Cerebellar nuclear complex (tissue), 1 donor: ENCODE measurements at regions not wholly inside any gene's neighbourhood (a gene's known extent, or its start where the extent isn't known, plus 50 kb on each side); places are given as distances from the start of the nearest gene placed in this dataset.

Experiments used
- DNase-seq, 2 experiments: peaks; one replicate each; lab custom pipeline; 2025; lab: John Stamatoyannopoulos, UW

DNA sequence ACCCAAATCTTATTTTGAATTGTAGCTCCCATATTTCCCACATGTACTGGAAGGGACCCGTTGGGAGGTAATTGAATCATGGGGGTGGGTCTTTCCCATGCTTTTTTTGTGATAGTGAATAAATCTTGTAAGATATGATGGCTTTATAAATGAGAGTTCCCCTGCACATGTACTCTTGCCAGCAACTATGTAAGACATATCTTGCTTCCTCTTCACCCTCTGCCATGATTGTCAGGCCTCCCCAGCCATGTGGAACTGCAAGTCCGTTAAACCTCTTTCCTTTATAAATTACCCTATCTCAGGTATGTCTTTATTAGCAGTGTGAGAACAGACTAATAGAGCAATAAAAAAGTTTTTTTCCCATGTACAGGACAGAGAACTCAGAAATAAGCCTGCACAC is 468.4 kb upstream of the SPHKAP start:
- DNase-seq: no peak

DNA sequence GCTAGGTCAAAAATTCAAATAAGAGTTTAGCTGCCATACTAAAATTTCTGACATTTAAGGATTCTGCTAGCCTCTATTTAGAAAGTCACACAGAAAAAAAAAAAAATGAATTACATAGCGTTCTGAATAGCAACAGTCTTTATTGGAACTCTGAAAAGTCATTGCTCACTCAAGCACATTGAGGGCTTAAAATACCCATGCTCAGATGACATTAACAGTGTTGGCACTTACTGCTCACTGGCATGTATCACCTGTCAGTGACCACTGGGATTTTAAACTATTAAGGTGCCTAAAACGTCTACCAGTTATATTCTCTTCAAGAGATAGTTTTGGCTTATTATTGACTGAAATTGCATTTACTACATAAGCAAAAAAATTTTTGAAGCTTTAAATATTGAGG is 468.0 kb upstream of the SPHKAP start:
- DNase-seq: no peak

DNA sequence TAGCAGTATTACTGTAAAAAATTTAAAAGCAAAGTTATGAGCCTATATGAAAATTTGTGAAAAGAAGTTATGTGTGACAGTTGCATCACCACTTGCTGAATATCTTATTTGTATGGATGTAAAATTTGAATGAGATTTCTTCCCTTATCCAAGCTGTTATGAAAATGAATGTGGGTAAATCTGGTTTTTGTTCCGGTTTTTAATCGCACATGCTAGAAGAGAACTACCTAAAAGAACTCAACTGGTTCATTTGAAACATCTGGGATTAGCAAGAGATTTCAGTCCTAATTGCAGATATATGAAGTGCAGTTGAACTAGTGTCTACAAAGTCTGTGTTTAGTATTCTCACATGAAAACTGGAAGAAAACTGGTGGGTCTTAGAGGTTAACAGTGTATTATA is 467.1 kb upstream of the SPHKAP start:
- no peak for DNase-seq

DNA sequence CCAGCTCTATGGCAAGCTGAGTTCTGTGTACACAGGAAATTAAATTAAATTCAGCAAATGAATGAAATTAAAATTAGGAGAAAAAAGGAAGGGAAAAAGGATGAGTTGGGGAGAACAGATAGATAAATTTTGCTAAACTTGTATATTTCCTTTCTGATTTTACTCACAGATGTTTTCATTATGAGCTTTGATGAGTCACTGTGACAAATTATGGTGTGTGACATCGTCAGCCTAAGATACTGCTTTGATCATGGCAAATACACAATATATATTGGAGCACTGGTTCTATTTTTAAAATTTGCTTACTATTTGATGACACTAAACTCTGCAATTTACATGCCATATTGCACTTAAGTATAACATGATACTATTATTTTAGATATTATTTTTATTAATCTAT is 464.6 kb upstream of the SPHKAP start:
- no peak for DNase-seq

DNA sequence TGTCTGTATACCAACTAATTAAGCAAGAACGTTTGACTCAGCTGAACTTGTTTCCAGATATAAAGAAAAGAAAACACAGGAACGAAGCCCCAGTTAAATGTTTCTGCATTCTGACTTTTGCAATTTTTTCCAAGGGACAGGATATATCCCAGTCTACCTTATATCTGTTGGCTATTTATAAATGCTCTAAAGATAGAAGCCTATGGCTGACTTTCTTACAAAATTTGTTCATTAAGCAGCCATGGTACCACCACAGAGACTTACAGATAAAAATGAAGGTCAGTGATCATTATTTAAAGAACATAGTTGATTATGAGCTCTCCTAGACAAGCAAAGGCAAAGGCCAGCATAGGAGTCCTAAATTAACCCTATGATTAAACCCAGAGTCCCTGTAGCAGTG is 462.7 kb upstream of the SPHKAP start:
- DNase-seq: no peak

DNA sequence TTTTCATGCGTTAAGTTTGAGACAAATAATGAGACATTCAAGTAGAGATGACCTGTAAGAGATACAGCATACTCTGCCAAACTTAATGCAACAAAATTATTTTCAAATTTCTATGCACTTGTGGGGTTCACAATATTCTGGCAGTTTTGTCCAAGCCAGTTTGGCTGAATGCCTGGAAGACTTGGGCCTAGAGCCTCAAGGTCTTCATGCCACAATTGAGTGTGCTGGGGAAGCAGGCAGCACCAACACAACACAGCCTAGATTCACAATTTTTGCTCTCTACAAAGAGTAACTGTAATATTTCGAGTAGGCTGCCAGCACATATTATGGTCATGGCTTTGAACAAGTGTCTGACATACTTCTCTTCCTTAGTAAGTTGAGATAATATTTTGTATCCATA is 461.4 kb upstream of the SPHKAP start:
- no peak for DNase-seq

DNA sequence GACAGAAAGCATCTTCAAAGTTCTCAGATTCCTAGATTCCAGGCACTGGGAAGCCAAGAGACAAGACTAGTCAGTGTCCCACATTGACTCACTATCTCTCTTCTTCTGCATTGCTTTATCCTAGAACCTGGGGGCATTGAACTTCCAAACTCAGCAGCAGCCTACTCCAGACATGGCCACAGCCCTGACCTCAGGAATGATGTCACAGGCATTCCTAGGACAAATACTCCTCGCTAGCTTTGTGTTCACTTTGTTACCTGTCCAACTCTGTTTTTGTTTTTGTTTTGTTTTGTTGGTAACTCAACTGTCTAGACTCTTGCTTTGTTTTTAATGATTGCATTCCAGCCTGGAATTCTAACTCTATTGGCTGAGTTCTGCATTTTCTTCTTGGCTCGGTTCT is 449.3 kb upstream of the SPHKAP start:
- no peak for DNase-seq

DNA sequence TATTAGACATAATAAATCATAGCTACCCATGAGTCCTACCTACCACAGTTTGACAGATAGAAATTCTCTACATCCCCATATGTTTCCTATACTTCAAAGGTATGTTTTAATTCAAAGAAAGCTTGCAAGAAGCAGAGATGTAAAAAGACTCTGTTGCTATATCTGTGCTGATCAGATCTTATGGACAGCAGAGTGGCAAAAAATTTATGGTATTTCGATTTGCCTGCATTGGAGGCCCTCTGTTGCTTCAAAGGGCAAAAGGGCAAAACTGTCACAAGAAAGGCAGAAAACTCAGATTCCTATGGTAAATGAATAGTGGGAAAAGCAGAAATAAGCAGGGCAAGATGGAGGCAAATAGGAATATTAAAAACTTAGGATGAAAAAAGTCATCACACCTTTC is 447.8 kb upstream of the SPHKAP start:
- DNase-seq: no peak

DNA sequence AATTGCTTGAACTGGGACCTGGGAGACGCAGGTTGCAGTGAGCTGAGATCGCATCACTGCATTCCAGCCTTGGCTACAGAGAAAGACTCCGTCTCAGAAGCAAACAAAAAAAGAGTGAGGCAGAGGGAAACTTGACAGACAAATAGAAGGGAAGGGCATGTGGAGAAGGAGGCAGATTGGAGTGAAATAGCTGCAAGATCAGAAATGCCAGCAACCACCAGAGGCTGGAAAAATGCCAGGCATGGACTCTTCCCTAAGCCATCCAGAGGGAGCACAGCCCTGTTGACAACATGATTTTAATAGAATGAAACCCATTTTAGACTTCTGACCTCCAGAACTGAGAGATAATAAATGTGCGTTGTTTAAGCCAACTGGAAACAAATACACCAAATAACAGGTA is 447.2 kb upstream of the SPHKAP start:
- no peak for DNase-seq

DNA sequence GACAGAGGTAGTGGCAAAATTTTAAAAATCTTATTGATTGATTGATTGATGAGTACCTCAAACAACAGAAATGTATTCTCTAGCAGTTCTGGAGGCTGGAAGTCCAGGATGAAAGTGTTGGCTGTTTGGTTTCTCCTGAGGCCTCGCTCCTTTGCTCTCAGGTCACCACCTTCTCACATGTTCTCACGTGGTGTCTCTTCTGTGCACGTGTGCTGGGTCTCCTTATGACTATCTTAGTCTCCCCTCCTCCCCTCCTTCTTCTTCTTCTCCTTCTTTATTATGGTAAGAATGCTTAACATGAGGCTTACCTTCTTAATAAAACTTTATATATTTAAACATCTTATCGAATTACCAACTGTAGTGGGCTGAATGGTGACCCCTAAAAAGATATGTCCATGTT is 446.0 kb upstream of the SPHKAP start:
- DNase-seq: no peak

DNA sequence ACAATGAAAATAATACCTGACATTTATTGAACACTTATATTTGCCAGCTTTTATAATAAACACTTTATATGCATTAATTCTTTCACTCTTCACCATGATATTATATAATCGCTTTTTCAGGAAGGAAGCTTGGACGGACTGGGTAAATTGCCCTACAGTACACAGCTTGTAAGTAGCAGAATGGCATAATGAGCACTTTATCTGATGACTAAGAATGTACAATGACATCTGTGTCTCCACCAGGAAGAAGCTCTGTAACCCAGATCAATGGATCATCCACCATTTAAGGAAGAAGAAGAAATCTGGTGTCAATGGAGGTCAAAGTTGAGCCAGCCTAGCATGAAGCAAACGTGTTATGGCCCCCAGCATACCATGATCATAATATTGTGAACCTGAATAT is 444.0 kb upstream of the SPHKAP start:
- DNase-seq: no peak

DNA sequence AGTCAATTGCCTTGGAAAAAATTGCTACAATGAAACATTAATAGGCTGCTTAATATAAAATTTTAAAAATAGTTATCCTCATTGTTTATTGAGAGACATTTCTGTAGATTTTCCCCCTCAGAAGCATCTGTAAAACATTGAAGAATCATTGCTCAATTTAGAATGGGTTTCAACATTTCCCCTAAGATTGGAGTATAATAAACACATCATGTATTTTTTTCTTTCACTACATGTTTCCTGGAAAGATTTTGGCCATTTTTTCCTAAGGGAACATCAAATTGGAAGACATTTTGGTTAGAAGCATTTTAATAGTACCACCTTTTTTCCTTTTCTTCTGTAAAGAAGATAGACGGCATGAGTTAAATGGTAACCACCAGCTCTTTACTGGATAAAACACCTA is 443.2 kb upstream of the SPHKAP start:
- no peak for DNase-seq

DNA sequence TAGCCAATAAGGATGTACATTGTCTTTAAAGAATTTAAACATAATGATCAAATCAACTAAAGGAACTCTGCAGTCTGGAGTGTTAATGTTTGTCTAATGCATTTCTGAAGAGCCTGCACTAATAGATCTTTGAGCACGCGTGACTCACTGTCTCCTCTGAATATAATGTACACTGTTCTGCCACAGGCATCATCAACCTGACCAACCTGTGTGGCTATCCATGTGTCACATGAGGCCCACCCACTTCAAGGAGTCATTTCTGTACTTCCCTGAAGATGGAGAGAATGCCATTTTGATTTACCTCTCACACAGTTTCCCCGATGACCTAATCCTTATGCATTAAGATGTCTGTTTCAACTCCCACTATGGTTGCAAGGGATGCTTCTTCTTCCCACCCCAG is 434.0 kb upstream of the SPHKAP start:
- no peak for DNase-seq

DNA sequence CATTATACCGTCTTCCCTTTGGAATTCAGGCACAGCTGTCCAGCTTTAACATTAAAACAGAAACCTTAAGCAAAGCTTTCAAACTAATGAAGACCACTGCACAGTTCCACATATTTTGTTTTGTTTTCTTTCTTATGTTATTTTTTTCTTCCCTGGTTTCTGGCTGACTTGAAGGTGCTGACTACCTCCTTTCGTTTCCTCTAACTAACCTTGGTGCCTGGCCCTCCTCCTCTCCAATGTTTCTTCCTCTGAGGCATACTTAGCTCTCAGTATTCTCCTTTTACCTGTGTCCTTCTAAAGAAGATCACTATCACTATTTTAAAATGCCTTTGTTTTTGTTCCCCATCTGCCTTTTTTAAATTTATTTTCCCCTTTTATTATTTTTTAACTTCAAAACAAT is 433.3 kb upstream of the SPHKAP start:
- DNase-seq: no peak

DNA sequence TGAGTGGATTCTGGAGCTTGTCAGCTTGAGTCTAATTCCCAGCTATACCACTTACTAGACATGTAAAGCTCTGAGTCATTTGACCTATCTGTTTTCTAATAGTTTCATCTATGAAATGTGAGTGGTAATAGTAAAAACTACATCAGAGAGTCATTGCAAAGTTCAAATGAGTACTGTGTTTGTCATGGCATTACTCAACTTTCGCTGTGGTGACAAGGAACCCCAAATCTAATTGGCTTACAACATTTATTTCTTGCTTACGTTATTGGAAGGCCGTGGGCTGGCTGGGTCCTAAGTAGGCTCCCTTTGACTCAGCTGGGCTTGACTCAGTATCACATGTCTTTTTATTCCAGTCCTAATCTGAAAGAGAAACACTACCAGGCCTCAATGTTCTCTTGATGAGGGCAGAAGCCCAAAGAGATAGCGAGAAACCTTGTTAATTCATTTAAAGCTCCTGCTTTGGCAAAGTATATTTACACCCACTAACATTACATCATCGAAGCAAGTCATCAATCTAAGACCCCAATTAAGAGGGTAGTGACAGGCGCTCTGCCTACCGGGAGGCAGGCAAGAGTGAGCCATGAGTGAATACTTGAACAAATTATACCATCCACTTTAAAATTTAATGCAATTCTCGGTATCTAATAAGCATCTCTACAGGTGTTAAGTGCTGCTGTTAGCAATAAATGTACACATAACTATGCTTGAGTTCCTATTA is 431.8 kb upstream of the SPHKAP start:
- DNase-seq: no peak

DNA sequence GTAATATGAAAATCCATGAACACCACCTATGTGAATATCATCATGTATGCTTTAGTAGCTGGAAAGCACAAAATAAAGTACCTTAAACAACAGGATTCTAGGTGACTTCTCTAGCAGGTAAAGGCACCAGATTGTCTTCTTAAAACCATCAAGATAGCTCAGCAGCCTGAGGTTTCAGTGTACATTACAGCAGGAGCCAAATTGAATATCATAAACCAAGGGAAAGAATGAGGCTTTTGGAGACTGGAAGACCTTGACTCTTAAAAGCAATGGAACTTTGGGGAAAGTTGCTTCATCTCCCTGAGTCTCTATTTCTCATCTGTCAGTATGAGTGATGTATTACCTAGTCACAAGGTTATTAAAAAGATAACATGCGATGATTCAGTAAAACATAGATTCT is 429.7 kb upstream of the SPHKAP start:
- DNase-seq: no peak

DNA sequence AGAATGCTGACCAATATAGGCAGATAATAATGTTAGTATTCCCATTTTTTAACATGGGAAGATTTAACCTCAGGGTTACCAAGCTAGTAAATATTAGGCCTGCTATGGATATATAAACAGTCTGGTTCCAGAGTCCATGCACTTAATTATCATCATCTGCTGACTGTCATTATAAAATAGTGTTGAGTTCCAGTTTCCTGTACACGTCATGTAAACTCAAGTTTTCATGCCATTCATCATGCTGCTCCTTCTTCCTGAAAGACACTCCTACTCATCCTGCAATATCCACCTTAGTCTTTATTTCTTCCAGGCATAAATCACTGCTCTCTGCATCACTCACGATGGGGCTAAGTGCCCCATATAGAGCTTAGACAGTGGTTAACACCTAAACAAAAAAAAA is 420.8 kb upstream of the SPHKAP start:
- no peak for DNase-seq

DNA sequence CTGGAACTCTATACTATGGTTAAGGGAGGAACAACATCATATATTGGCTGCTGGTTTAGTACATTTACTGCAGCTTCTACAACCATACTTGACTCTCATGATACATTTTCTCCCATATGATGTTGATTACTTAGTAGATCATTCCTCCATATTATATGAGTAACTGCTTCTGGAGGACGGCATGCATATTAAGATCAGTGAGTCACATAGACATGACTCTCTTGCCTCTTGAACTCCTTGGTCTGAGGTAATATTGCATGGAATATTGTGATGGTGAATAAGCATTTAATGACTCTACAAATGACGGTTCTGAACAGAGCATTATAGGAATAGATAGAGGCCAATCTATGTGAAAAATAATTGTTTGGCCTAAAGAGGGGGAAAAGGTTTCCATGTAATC is 418.8 kb upstream of the SPHKAP start:
- no peak for DNase-seq

DNA sequence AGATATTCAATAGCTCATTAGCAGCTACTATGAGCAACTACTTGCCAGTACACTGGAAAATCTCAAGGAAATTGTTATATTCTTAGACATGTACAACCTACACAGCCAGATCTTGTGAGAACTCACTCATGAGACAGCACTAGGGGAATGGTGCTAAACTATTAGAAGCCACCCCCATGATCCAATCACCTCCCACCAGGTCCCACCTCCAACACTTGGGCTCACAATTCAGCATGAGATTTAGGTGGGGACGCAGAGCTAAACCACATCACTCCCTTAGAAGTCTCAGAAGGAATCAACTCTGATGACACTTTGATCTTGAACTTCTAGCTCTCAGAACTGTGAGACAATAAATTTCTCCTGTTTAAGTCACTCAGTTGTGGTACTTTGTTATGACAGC is 418.3 kb upstream of the SPHKAP start:
- no peak for DNase-seq

DNA sequence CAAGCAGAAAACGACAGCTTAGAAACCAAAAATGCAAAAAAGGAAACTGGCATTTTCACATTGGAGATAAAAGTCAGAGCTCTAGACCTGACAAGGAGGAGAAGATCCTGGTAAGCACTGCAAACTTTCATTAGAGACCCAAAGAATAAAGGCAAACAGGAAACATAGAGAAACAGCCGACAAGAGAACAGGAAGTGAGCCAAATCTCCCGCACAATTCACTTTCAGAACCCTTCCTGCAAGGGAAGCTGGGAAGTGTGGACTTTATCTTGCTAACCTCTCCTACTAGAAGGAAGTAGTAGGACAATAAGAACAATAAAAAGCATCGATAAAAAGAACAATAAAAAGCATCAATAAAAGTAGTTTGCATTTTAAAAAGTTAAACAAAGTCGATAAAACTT is 417.8 kb upstream of the SPHKAP start:
- DNase-seq: no peak

DNA sequence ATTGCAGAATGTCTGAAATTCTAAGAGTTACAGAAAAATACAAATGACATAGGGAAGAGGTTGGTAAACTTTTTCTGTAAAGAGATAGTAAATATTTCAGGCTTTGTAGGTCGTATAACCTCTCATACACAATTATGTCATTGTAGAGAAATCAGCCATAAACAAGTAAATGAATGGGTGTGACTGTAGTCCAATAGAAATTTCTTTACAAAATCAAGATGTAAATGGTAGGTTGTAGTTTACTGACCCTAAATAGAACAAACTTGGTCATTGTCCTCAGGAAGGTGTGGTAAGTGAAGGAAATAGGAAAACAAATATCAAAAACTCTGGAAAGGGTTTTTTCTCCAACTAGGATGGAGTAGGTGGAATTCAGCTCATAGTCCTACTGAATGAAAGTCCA is 415.5 kb upstream of the SPHKAP start:
- DNase-seq: no peak

DNA sequence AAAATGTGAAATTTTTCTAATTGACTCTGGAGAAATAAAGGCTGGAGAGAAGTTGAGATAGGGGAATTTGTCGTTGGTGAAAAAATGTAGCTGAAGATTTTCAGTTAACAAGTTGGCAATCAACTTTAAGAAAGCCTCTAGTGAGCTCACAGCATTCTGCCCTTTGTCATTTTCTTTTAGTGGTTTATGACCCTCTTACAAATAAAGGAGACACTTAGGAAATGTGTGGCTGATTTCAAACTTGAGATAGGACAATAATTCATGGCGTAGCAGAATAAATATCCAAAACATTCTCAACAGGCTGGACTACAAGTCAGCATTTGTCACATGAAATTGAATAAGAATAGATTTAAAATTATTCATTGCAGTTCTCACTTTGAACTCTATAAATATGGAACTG is 412.5 kb upstream of the SPHKAP start:
- DNase-seq: no peak

DNA sequence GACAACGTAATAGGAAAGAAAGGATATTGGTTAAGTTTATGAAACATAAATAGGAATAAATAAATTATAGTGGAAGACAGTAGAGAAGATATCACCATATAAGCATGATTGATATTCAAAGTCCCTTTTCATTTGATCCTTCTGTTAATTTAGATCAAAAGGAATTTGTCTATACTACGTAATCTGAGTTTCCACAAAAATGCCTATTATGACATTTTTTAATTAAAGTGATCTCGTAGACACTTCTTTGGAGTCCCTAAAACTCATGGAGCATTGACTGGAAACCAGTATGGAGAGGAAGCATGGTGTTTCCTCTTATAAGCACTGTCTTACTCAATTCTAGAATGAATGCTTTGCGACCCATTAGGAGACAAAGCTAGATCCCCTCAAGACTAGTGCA is 411.4 kb upstream of the SPHKAP start:
- DNase-seq: no peak

DNA sequence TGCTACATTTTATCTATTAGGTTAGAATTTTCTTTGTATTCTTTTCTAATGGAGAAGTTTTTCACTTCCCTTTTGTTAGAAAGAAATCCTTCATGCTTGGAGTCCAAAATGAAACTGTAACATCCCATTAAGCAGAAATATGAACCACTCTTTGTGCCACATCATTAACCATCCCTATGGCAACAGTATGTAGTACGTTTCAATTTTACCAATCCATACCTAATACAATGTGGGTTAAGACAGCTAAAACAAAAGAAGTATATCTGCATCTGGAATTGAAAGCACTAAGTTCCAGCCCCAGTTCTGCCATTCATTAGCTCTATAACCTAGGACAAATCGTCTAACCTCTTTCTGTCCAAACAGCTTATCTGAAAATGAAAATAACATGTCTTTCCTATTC is 409.2 kb upstream of the SPHKAP start:
- no peak for DNase-seq

DNA sequence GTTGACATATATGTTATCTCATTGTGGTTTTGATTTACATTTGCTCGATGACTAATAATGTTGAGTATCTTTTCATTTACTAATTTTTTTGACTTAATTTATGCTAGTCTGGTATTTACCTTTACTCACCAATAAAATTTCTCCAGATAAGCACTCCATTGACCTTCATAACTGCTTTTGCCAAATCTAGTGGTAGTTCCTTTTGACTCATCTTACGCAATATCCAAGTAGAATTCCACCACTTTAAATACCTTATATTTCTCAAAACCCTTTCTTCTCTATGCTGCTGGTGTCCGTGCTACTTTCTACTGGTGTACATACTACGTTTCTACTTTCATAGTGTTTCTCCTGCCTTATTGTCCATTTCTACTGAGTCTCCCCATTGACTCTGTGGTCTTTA is 407.6 kb upstream of the SPHKAP start:
- no peak for DNase-seq
